ENCODE measurements at regions not wholly inside any gene's neighbourhood (a gene's known extent, or its start where the extent isn't known, plus 50 kb on each side); places are given as distances from the start of the nearest gene placed in this dataset.
"Not testable (repeated sequence)": the region's sequence is repeated elsewhere in the genome, so short reads cannot be mapped to it uniquely, and the experiment has no call there.

GRCh38 chr2:198517976-198518375, 713.6 kb downstream of the PLCL1 start:
- TF ChIP-seq CTCF (conservative IDR thresholded peaks at IDR 0.05; ENCODE audit: control insufficient read depth, insufficient read depth, low read depth, low read length), result no peak
- DNase-seq (ENCODE audit: low read depth), result no peak
- no peak overlapping the region for H3K4me3 ChIP-seq (ENCODE audit: control insufficient read depth, low read depth, low read length)

- H3K4me3 ChIP-seq (ENCODE audit: control insufficient read depth, low read depth, low read length); DNase-seq (ENCODE audit: low read depth): not testable (repeated sequence)
Observed at GRCh38 chr2:198508610-198509009, 704.2 kb downstream of the PLCL1 start.

- TF ChIP-seq CTCF (conservative IDR thresholded peaks at IDR 0.05; ENCODE audit: control insufficient read depth, insufficient read depth, low read depth, low read length), result no peak
- DNase-seq (ENCODE audit: low read depth), result peak; percentile 35
Observed at GRCh38 chr2:198499539-198499938, 695.1 kb downstream of the PLCL1 start.

GRCh38 chr2:198498516-198498915, 694.1 kb downstream of the PLCL1 start:
- no peak for TF ChIP-seq CTCF (conservative IDR thresholded peaks at IDR 0.05; ENCODE audit: control insufficient read depth, insufficient read depth, low read depth, low read length)
- no peak for DNase-seq (ENCODE audit: low read depth)
- no peak overlapping the region for H3K4me3 ChIP-seq (ENCODE audit: control insufficient read depth, low read depth, low read length)

More at GRCh38 chr2:198499539-198499938, 695.1 kb downstream of the PLCL1 start:
- no peak overlapping the region for H3K4me3 ChIP-seq (ENCODE audit: control insufficient read depth, low read depth, low read length)

- no peak for TF ChIP-seq CTCF (conservative IDR thresholded peaks at IDR 0.05; ENCODE audit: control insufficient read depth, insufficient read depth, low read depth, low read length)
- no peak for DNase-seq (ENCODE audit: low read depth)
- H3K4me3 ChIP-seq (ENCODE audit: control insufficient read depth, low read depth, low read length), result no peak overlapping the region
Observed at GRCh38 chr2:198498048-198498447, 693.7 kb downstream of the PLCL1 start.

- no peak for DNase-seq (ENCODE audit: low read depth)
- TF ChIP-seq CTCF (conservative IDR thresholded peaks at IDR 0.05; ENCODE audit: control insufficient read depth, insufficient read depth, low read depth, low read length), result no peak
- no peak overlapping the region for H3K4me3 ChIP-seq (ENCODE audit: control insufficient read depth, low read depth, low read length)
Observed at GRCh38 chr2:198494931-198495330, 690.5 kb downstream of the PLCL1 start.

- no peak for TF ChIP-seq CTCF (conservative IDR thresholded peaks at IDR 0.05; ENCODE audit: control insufficient read depth, insufficient read depth, low read depth, low read length)
- no peak for DNase-seq (ENCODE audit: low read depth)
- H3K4me3 ChIP-seq (ENCODE audit: control insufficient read depth, low read depth, low read length), result no peak overlapping the region
Observed at GRCh38 chr2:198490748-198491147, 686.4 kb downstream of the PLCL1 start.

All from fibroblast of mammary gland (primary cell).